ENCODE measurements at regions not wholly inside any gene's neighbourhood (a gene's known extent, or its start where the extent isn't known, plus 50 kb on each side); places are given as distances from the start of the nearest gene placed in this dataset.

DNA sequence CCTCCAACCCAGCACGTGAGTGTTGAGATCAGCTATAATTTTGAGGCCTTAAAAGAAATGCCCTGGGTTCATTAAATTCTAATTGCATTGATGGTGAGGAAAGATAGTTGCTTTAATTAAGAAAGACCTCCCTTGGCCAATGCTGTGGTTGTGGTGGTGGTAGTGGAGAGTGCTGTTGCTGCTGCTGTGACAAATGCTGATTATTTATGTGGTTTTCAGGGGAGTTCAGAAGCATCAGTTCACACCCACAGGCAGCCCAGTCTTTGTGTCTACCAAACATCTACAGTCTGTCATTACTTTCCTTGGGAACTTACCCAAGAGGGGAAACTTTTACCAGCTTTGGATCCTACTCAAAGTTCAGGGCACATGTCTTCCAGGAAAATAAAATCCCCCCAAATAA, 178.4 kb upstream of the PARP11 start:
- Histone ChIP-seq H3K4me1 (replicated peaks; ENCODE audit: insufficient read depth) (no peaks in the 10 kb centered on the region), H3K9me2 (ENCODE audit: insufficient read depth) (no peaks in the 10 kb centered on the region), H3F3A (ENCODE audit: insufficient read depth, low read depth) (no peaks in the 10 kb centered on the region), H3K36me3 (ENCODE audit: low read depth) (no peaks in the 10 kb centered on the region), H3K9me3 (ENCODE audit: insufficient read depth, low read depth) (no peaks in the 10 kb centered on the region), H3K27me3 (ENCODE audit: insufficient read depth, low read depth) (peaks cover 61% of the 10 kb centered on the region), H2AFZ (no peak overlapping the region), H3K27ac (no peak overlapping the region), H3K79me2 (ENCODE audit: low read depth) (no peaks in the 10 kb centered on the region), H3K4me2 (no peak overlapping the region), H3K4me3 (no peak overlapping the region), H4K20me1 (ENCODE audit: insufficient read depth) (no peaks in the 10 kb centered on the region)
- intact Hi-C loops (cut with micrococcal nuclease; ENCODE audit: unreplicated experiment), result no loop called here
- ChIA-PET POLR2A (ENCODE audit: unreplicated experiment) (no interaction called here), CTCF (no interaction called here)
- BruUV-seq (replicated peaks), result no TSS peak
- TF ChIP-seq, protein P1, sequence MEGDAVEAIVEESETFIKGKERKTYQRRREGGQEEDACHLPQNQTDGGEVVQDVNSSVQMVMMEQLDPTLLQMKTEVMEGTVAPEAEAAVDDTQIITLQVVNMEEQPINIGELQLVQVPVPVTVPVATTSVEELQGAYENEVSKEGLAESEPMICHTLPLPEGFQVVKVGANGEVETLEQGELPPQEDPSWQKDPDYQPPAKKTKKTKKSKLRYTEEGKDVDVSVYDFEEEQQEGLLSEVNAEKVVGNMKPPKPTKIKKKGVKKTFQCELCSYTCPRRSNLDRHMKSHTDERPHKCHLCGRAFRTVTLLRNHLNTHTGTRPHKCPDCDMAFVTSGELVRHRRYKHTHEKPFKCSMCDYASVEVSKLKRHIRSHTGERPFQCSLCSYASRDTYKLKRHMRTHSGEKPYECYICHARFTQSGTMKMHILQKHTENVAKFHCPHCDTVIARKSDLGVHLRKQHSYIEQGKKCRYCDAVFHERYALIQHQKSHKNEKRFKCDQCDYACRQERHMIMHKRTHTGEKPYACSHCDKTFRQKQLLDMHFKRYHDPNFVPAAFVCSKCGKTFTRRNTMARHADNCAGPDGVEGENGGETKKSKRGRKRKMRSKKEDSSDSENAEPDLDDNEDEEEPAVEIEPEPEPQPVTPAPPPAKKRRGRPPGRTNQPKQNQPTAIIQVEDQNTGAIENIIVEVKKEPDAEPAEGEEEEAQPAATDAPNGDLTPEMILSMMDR (conservative IDR thresholded peaks at IDR 0.05), result no peak
- TF ChIP-seq EZH2 (IDR thresholded peaks at IDR 0.05; ENCODE audit: low read depth), result no peak
- no peak for DNase-seq

DNA sequence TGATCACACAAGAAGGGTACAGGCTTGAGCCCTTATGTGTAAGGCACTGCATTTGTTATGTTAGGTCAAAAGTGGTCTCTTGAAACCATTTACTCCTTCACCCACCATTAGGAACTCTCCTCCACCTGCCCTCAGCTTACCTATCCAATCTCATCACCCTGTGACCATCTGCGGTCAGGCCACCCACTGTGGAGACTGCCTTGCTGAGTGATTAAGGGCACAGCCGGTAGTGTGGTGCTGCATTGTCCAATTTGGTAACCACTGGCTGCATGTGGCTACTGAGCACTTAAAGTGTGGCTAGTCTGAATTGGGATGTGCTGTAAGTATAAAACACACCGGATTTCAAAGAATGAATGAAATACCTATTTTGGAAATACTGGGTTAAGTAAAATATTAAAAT, 177.1 kb upstream of the PARP11 start:
- Histone ChIP-seq H3K4me3 (no peak overlapping the region), H3F3A (ENCODE audit: insufficient read depth, low read depth) (no peaks in the 10 kb centered on the region), H3K9me2 (ENCODE audit: insufficient read depth) (no peaks in the 10 kb centered on the region), H2AFZ (no peak overlapping the region), H3K4me2 (no peak overlapping the region), H3K36me3 (ENCODE audit: low read depth) (no peaks in the 10 kb centered on the region), H3K79me2 (ENCODE audit: low read depth) (no peaks in the 10 kb centered on the region), H3K27me3 (ENCODE audit: insufficient read depth, low read depth) (peaks cover 73% of the 10 kb centered on the region), H3K27ac (no peak overlapping the region), H3K4me1 (replicated peaks; ENCODE audit: insufficient read depth) (no peaks in the 10 kb centered on the region), H3K9me3 (ENCODE audit: insufficient read depth, low read depth) (no peaks in the 10 kb centered on the region), H4K20me1 (ENCODE audit: insufficient read depth) (no peaks in the 10 kb centered on the region)
- ChIA-PET POLR2A (ENCODE audit: unreplicated experiment) (no interaction called here), CTCF (no interaction called here)
- no peak for DNase-seq
- BruUV-seq (replicated peaks), result no TSS peak
- intact Hi-C loops (cut with micrococcal nuclease; ENCODE audit: unreplicated experiment), result no loop called here
- no peak for TF ChIP-seq EZH2 (IDR thresholded peaks at IDR 0.05; ENCODE audit: low read depth)
- TF ChIP-seq, protein P1 (conservative IDR thresholded peaks at IDR 0.05), result no peak

DNA sequence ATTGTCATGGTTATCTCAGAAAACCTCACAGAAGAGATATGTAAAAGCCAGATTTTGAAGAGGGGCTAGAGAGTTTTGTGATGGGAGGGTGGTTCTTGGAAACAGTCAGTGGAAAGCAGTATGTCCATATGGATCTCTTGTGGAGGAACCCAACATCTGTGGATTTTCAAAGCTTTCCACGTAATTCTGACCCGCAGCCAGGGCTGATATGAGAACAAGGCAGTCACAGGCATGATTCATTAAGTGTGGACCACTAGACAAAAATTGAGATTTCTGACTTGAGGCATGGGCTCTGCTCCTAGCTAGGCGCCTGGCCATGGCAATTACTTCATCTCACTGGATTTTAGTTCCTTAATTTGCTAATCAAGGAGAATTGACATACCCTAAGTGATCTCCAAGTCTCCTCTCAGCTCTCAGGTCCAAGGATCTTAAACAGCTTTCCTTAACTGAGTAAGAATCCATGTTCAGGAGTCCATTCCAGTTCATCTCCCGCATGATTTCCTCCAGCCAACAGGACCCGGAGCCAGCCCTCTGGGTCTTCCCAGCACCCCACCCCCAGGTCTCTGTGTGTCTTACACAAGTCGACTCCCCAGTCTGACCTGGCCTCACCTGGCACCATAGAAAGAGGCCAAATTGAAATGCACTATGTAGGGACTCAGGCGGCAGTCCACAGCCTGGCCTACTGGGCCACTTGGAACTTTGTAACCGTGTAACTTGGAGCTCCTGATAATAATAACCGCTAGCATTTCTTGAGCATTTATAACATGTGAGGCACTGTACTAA, 176.3 kb upstream of the PARP11 start:
- no peak overlapping the region for H3K27ac ChIP-seq
- no peak overlapping the region for H3K4me2 ChIP-seq
- DNase-seq, result no peak
- BruUV-seq (replicated peaks), result no TSS peak
- intact Hi-C loops (cut with micrococcal nuclease; ENCODE audit: unreplicated experiment), result no loop called here
- no peaks in the 10 kb centered on the region for H4K20me1 ChIP-seq (ENCODE audit: insufficient read depth)
- H3K79me2 ChIP-seq (ENCODE audit: low read depth), result no peaks in the 10 kb centered on the region
- ChIA-PET POLR2A (ENCODE audit: unreplicated experiment) (no interaction called here), CTCF (no interaction called here)
- no peaks in the 10 kb centered on the region for H3K9me2 ChIP-seq (ENCODE audit: insufficient read depth)
- no peaks in the 10 kb centered on the region for H3K4me1 ChIP-seq (replicated peaks; ENCODE audit: insufficient read depth)
- no peak overlapping the region for H2AFZ ChIP-seq
- no peaks in the 10 kb centered on the region for H3K36me3 ChIP-seq (ENCODE audit: low read depth)
- H3F3A ChIP-seq (ENCODE audit: insufficient read depth, low read depth), result no peaks in the 10 kb centered on the region
- peaks cover 82% of the 10 kb centered on the region for H3K27me3 ChIP-seq (ENCODE audit: insufficient read depth, low read depth)
- no peak overlapping the region for H3K4me3 ChIP-seq
- no peak for TF ChIP-seq EZH2 (IDR thresholded peaks at IDR 0.05; ENCODE audit: low read depth)
- TF ChIP-seq, protein P1 (conservative IDR thresholded peaks at IDR 0.05), result no peak
- H3K9me3 ChIP-seq (ENCODE audit: insufficient read depth, low read depth), result no peaks in the 10 kb centered on the region

Data from PC-9 (cell line).